Spleen (tissue), 7 donors: ENCODE measurements at regions not wholly inside any gene's neighbourhood (a gene's known extent, or its start where the extent isn't known, plus 50 kb on each side); places are given as distances from the start of the nearest gene placed in this dataset.

Source experiments
- CTCF ChIP-seq, 11 experiments: fragments of 200-600 bp in 7 of 11; fragments of 450-650 bp in 4 of 11; sonication (generic) in 4 of 11; IDR thresholded peaks in 8 of 11; conservative IDR thresholded peaks in 3 of 11; 1 replicate in 7 of 11; 2 replicates in 4 of 11; pipeline versions ENCODE4 v1.4.0 to v1.8.0; 2016 to 2021; ENCODE audit warnings: antibody characterized with exemption in 11 of 11, inconsistent platforms in 4 of 11, mild to moderate bottlenecking in 1 of 11
- POLR2A ChIP-seq, 3 donors: fragments of 450-650 bp; IDR thresholded peaks; one replicate each; pipeline ENCODE4 v1.5.1; 2017; ENCODE audit warnings: antibody characterized with exemption in 3 of 3, mild to moderate bottlenecking in 1 of 3
- POLR2AphosphoS5 ChIP-seq, 3 donors: sonication (generic); formaldehyde crosslinking; IDR thresholded peaks; one replicate each; pipeline ENCODE4 v1.5.1; 2017; ENCODE audit warnings: antibody characterized with exemption in 3 of 3
- donor health status: DM: no; HTN: no; CAD: no; lungs with moderate emphysema.
- donor health status: DM: no; HTN: no; CAD: no.
- donor health status: DM: no; HTN: no; CAD: no.

- TF ChIP-seq CTCF (IDR thresholded peaks at IDR 0.05 in 8 of 11, conservative IDR thresholded peaks at IDR 0.05 in 3 of 11) (peak; percentile 35 to 79 (median 70)), POLR2AphosphoS5 (IDR thresholded peaks at IDR 0.05) (no peak), POLR2A (IDR thresholded peaks at IDR 0.05) (no peak)
These were observed 220.5 kb upstream of the B3GALT2 start for GRCh38 chr1:193406901-193407300.
